ENCODE measurements at regions not wholly inside any gene's neighbourhood (a gene's known extent, or its start where the extent isn't known, plus 50 kb on each side); places are given as distances from the start of the nearest gene placed in this dataset.
"Not testable (repeated sequence)": the region's sequence is repeated elsewhere in the genome, so short reads cannot be mapped to it uniquely, and the experiment has no call there.

GRCh38 chr4:114132830-114133229 lies 153.4 kb upstream of the ARSJ start:
- H3K4me3 ChIP-seq (ENCODE audit: low read depth, low read length) = no peak overlapping the region
- peak; percentile 28 for DNase-seq (ENCODE audit: low read depth)
- TF ChIP-seq POLR2A (IDR thresholded peaks at IDR 0.05; ENCODE audit: extremely low read depth, insufficient read length) (no peak), CTCF (IDR thresholded peaks at IDR 0.05; ENCODE audit: low read depth, low read length) (peak; percentile 23)

GRCh38 chr4:114136069-114136468 lies 156.6 kb upstream of the ARSJ start:
- TF ChIP-seq MAX (IDR thresholded peaks at IDR 0.05; ENCODE audit: low read depth, low read length) = no peak
- TF ChIP-seq CTCF (IDR thresholded peaks at IDR 0.05; ENCODE audit: low read depth, low read length) = no peak
- no peak for TF ChIP-seq MYC (IDR thresholded peaks at IDR 0.05; ENCODE audit: low read depth, low read length)
- no peak overlapping the region for H3K4me3 ChIP-seq (ENCODE audit: low read depth, low read length)
- no peak for DNase-seq (ENCODE audit: low read depth)

GRCh38 chr4:114137984-114138383 lies 158.5 kb upstream of the ARSJ start:
- no peak for DNase-seq (ENCODE audit: low read depth)
- no peak overlapping the region for H3K4me3 ChIP-seq (ENCODE audit: low read depth, low read length)
- no peak for TF ChIP-seq MYC (IDR thresholded peaks at IDR 0.05; ENCODE audit: low read depth, low read length)
- TF ChIP-seq MAX (IDR thresholded peaks at IDR 0.05; ENCODE audit: low read depth, low read length) = no peak
- TF ChIP-seq CTCF (IDR thresholded peaks at IDR 0.05; ENCODE audit: low read depth, low read length) = no peak
- TF ChIP-seq POLR2A (IDR thresholded peaks at IDR 0.05; ENCODE audit: extremely low read depth, insufficient read length) = no peak

GRCh38 chr4:114146947-114147618 lies 167.6 kb upstream of the ARSJ start:
- peak; percentile 86 for DNase-seq (ENCODE audit: low read depth)
- TF ChIP-seq POLR2A (IDR thresholded peaks at IDR 0.05; ENCODE audit: extremely low read depth, insufficient read length) = peak; percentile 42
- TF ChIP-seq MAX (IDR thresholded peaks at IDR 0.05; ENCODE audit: low read depth, low read length) = peak; percentile 21; the same call in 1 of the 2 replicates
- no peak for TF ChIP-seq CTCF (IDR thresholded peaks at IDR 0.05; ENCODE audit: low read depth, low read length)
- peak overlapping the region; percentile 84 for H3K4me3 ChIP-seq (ENCODE audit: low read depth, low read length)

- TF ChIP-seq POLR2A (IDR thresholded peaks at IDR 0.05; ENCODE audit: extremely low read depth, insufficient read length) = peak; percentile 19
- peak overlapping the region; percentile 84 for H3K4me3 ChIP-seq (ENCODE audit: low read depth, low read length)
- peak; percentile 70 for DNase-seq (ENCODE audit: low read depth)
Observed at GRCh38 chr4:114147619-114148208, 168.3 kb upstream of the ARSJ start.

GRCh38 chr4:114148372-114149070 lies 169.1 kb upstream of the ARSJ start:
- not testable (repeated sequence) for DNase-seq (ENCODE audit: low read depth); H3K4me3 ChIP-seq (ENCODE audit: low read depth, low read length)

- TF ChIP-seq MAX (IDR thresholded peaks at IDR 0.05; ENCODE audit: low read depth, low read length) (no peak), CTCF (IDR thresholded peaks at IDR 0.05; ENCODE audit: low read depth, low read length) (no peak), POLR2A (IDR thresholded peaks at IDR 0.05; ENCODE audit: extremely low read depth, insufficient read length) (no peak), MYC (IDR thresholded peaks at IDR 0.05; ENCODE audit: low read depth, low read length) (no peak)
- no peak overlapping the region for H3K4me3 ChIP-seq (ENCODE audit: low read depth, low read length)
- DNase-seq (ENCODE audit: low read depth) = no peak
Observed at GRCh38 chr4:114156371-114156770, 176.9 kb upstream of the ARSJ start.
